ENCODE measurements at regions not wholly inside any gene's neighbourhood (a gene's known extent, or its start where the extent isn't known, plus 50 kb on each side); places are given as distances from the start of the nearest gene placed in this dataset.
"Not testable (repeated sequence)": the region's sequence is repeated elsewhere in the genome, so short reads cannot be mapped to it uniquely, and the experiment has no call there.

- no peak for DNase-seq (ENCODE audit: low read depth)
- TF ChIP-seq, protein P1, sequence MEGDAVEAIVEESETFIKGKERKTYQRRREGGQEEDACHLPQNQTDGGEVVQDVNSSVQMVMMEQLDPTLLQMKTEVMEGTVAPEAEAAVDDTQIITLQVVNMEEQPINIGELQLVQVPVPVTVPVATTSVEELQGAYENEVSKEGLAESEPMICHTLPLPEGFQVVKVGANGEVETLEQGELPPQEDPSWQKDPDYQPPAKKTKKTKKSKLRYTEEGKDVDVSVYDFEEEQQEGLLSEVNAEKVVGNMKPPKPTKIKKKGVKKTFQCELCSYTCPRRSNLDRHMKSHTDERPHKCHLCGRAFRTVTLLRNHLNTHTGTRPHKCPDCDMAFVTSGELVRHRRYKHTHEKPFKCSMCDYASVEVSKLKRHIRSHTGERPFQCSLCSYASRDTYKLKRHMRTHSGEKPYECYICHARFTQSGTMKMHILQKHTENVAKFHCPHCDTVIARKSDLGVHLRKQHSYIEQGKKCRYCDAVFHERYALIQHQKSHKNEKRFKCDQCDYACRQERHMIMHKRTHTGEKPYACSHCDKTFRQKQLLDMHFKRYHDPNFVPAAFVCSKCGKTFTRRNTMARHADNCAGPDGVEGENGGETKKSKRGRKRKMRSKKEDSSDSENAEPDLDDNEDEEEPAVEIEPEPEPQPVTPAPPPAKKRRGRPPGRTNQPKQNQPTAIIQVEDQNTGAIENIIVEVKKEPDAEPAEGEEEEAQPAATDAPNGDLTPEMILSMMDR (conservative IDR thresholded peaks at IDR 0.05; ENCODE audit: low read depth, low read length): no peak
- no peak overlapping the region for H3K4me3 ChIP-seq (ENCODE audit: low read length)
Observed at GRCh38 chr13:83153848-83154247, 728.4 kb downstream of the SLITRK1 start.

DNA sequence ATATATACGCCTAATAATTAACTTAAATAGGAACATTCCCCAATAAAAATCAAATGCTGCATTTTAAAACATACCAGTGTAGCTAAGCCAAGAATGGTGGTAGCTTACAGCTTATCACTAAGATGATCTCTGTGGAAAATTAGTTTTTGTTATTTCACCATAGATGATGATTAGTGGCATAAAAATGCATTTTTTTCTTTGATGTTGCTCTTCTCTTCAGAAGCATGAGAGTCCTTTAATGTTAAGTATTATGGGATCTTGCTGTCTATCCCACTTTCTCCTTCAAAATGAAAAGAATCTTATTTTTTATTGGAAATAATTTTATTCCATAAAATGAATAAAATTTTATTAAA, 731.0 kb downstream of the SLITRK1 start:
- no peak overlapping the region for H3K4me3 ChIP-seq (ENCODE audit: low read length)
- DNase-seq (ENCODE audit: low read depth): peak; percentile 2
- TF ChIP-seq, protein P1 (conservative IDR thresholded peaks at IDR 0.05; ENCODE audit: low read depth, low read length): no peak

DNA sequence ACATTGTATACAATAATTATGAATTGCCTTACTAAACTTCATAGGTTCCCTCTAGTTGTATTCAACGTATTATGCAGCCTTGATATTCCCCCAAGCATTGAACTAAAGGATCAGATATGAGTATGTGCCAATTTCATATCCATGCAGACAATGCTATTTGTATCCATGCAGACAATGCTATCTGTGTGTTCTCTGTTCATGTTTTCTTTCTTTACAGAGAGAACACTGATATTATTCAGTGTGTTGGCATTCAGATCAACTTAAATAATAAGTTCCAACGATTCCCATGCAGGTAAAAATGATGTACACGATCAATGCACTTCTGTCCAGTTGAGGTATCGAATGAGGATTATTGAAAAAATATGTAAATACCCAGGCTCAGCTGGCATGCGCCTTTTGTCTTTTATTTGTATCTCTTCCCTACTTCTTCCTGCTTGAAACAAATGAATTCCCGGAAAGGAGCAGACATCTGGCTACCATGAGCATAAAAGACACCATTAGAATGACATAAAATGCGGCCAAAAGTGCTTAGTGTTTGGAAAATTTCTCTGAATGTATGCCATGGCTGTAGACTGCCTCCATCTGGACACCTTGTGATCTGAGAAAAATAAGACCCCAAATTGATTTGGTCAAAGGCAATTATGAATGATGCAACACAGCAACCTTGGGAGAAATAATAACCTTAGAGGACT, 731.5 kb downstream of the SLITRK1 start:
- no peak for DNase-seq (ENCODE audit: low read depth)
- TF ChIP-seq, protein P1 (conservative IDR thresholded peaks at IDR 0.05; ENCODE audit: low read depth, low read length): peak; percentile 12
- H3K4me3 ChIP-seq (ENCODE audit: low read length): no peak overlapping the region

GRCh38 chr13:83136660-83137059, 745.6 kb downstream of the SLITRK1 start:
- H3K4me3 ChIP-seq (ENCODE audit: low read length): no peak overlapping the region
- TF ChIP-seq, protein P1 (conservative IDR thresholded peaks at IDR 0.05; ENCODE audit: low read depth, low read length): no peak
- no peak for DNase-seq (ENCODE audit: low read depth)

- TF ChIP-seq, protein P1 (conservative IDR thresholded peaks at IDR 0.05; ENCODE audit: low read depth, low read length): no peak
- DNase-seq (ENCODE audit: low read depth): no peak
- H3K4me3 ChIP-seq (ENCODE audit: low read length): no peak overlapping the region
Observed at GRCh38 chr13:83125791-83126190, 756.5 kb downstream of the SLITRK1 start.

DNA sequence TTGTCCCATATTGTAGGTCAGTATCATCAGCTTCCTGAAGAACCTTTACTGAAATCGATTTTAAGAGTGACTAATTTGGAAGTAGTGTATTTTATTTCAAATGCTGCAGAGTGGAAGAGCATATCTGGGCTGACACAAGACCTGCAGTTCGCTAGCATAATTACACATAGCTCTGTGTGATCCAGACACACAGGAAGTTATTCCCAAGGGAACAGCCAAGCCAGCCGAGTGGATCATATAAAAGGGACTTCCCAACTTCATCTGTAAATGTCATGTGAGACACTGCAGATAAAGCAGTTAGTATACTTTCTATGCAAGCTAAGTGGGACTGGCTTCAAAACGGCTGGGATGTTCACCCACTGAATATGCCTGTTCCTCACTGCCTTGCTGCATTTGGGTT, 760.4 kb downstream of the SLITRK1 start:
- TF ChIP-seq, protein P1 (conservative IDR thresholded peaks at IDR 0.05; ENCODE audit: low read depth, low read length): no peak
- no peak overlapping the region for H3K4me3 ChIP-seq (ENCODE audit: low read length)
- no peak for DNase-seq (ENCODE audit: low read depth)

DNA sequence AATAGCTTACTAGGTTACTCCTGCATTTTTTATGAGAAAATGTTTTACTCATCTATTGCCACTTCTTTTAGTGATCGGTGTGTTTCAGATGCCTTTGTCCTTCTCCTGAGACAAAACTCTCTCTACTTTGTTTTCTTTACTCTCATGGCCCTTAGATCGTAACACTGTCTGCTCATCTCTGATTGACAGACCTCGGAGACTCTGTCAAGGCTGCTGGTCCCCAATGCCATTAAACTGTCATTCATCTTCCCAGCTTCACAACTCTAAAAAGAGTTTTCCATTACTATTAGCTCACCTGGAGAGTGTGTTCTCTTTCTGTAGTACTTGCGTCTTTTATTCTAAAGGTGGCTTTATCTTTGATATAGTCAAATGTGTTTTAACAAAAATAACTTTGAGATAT, 765.2 kb downstream of the SLITRK1 start:
- no peak overlapping the region for H3K4me3 ChIP-seq (ENCODE audit: low read length)
- TF ChIP-seq, protein P1 (conservative IDR thresholded peaks at IDR 0.05; ENCODE audit: low read depth, low read length): no peak
- no peak for DNase-seq (ENCODE audit: low read depth)

GRCh38 chr13:83101574-83102247, 780.6 kb downstream of the SLITRK1 start:
- not testable (repeated sequence) for DNase-seq (ENCODE audit: low read depth); H3K4me3 ChIP-seq (ENCODE audit: low read length)
